SK-N-SH (cell line): ENCODE measurements at regions not wholly inside any gene's neighbourhood (a gene's known extent, or its start where the extent isn't known, plus 50 kb on each side); places are given as distances from the start of the nearest gene placed in this dataset.

Experiments used
- CTCF ChIA-PET: fragments of 300-600, 350-600 bp; formaldehyde crosslinking; extraction: SDS; loops from one replicate; lab custom pipeline; 2021; lab: Yijun Ruan, JAX
- POLR2A ChIA-PET: fragments of 350-600 bp; sonication (Branson Sonifier 250); formaldehyde crosslinking; extraction: SDS; loops from one replicate; lab custom pipeline; 2020; ENCODE audit warnings: antibody characterized with exemption, inconsistent platforms; lab: Yijun Ruan, JAX
- DNase-seq: peaks from one replicate; pipeline ENCODE4 v3.0.0; 2012
- H2AFZ ChIP-seq: fragments of 200-600 bp; sonication (generic); 2 replicates; pipeline ENCODE4 v1.8.1; 2016; ENCODE audit warnings: antibody characterized with exemption, mild to moderate bottlenecking, low read depth
- H3F3A ChIP-seq: fragments of 200-600 bp; sonication (generic); replicated peaks from 2 replicates; pipeline ENCODE3; 2016; ENCODE audit warnings: antibody characterized with exemption, mild to moderate bottlenecking; ENCODE audit not compliant: insufficient read depth
- H3K27ac ChIP-seq, 2 experiments: fragments of 200-500 bp in 1 of 2; fragments of 200-600 bp in 1 of 2; sonication (Bioruptor generic) in 1 of 2; sonication (generic), shearing (Covaris generic) in 1 of 2; 2 replicates each; pipeline versions ENCODE4 v1.5.1 to v1.6.1; 2014 to 2016; ENCODE audit warnings: low read depth in 2 of 2, inconsistent platforms in 1 of 2, low read length in 1 of 2, mild to moderate bottlenecking in 1 of 2, mixed read lengths in 1 of 2
- H3K27me3 ChIP-seq: fragments of 200-600 bp; sonication (generic), shearing (Covaris generic); 2 replicates; pipeline ENCODE4 v1.6.1; 2016; ENCODE audit warnings: mixed run types; ENCODE audit not compliant: insufficient read depth
- H3K36me3 ChIP-seq, 2 experiments: fragments of 200-500 bp in 1 of 2; fragments of 200-600 bp in 1 of 2; sonication (Bioruptor generic) in 1 of 2; sonication (generic) in 1 of 2; replicated peaks in 1 of 2; 2 replicates each; pipeline versions ENCODE3 to v1.5.1; 2014 to 2016; ENCODE audit warnings: low read length in 1 of 2, mild to moderate bottlenecking in 1 of 2; ENCODE audit not compliant: insufficient read depth in 2 of 2, control insufficient read depth in 1 of 2
- H3K4me1 ChIP-seq, 2 experiments: fragments of 200-500 bp in 1 of 2; fragments of 200-600 bp in 1 of 2; sonication (Bioruptor generic) in 1 of 2; sonication (generic), shearing (Covaris generic) in 1 of 2; 2 replicates each; pipeline versions ENCODE4 v1.5.1 to v1.6.1; 2014 to 2016; ENCODE audit warnings: low read depth in 1 of 2, low read length in 1 of 2, mixed run types in 1 of 2; ENCODE audit not compliant: insufficient read depth in 2 of 2, control insufficient read depth in 1 of 2
- H3K4me2 ChIP-seq: fragments of 200-600 bp; sonication (generic), shearing (Covaris generic); 2 replicates; pipeline ENCODE4 v1.6.1; 2017; ENCODE audit warnings: mixed run types
- H3K4me3 ChIP-seq, 2 experiments: fragments of 200-500 bp in 1 of 2; fragments of 200-600 bp in 1 of 2; sonication (Bioruptor generic) in 1 of 2; sonication (generic), shearing (Covaris generic) in 1 of 2; 2 replicates each; pipeline versions ENCODE4 v1.5.1 to v1.8.1; 2014 to 2016; ENCODE audit warnings: low read depth in 2 of 2, inconsistent platforms in 1 of 2, low read length in 1 of 2, mild to moderate bottlenecking in 1 of 2, mixed read lengths in 1 of 2, moderate library complexity in 1 of 2
- H3K79me2 ChIP-seq: fragments of 200-600 bp; sonication (generic); 2 replicates; pipeline ENCODE4 v1.8.1; 2017; ENCODE audit warnings: mild to moderate bottlenecking; ENCODE audit not compliant: insufficient read depth
- H3K9ac ChIP-seq: fragments of 200-600 bp; sonication (generic); 2 replicates; pipeline ENCODE4 v1.6.1; 2017; ENCODE audit warnings: mixed run types
- H3K9me2 ChIP-seq: fragments of 200-600 bp; sonication (generic); 2 replicates; pipeline ENCODE4 v1.6.1; 2017; ENCODE audit warnings: mixed run types
- H3K9me3 ChIP-seq: fragments of 200-600 bp; sonication (generic); 2 replicates; pipeline ENCODE4 v1.6.1; 2017; ENCODE audit warnings: mixed run types, mild to moderate bottlenecking, moderate library complexity
- H4K20me1 ChIP-seq: fragments of 200-600 bp; sonication (generic); 2 replicates; pipeline ENCODE4 v1.6.1; 2017; ENCODE audit warnings: mild to moderate bottlenecking, mixed run types; ENCODE audit not compliant: insufficient read depth
- CTCF ChIP-seq: fragments of 200-600 bp; sonication (generic); IDR thresholded peaks from 2 replicates; pipeline ENCODE4 v1.6.1; 2017; ENCODE audit warnings: antibody characterized with exemption, mild to moderate bottlenecking, moderate library complexity
- ELF1 ChIP-seq: IDR thresholded peaks from 2 replicates; pipeline ENCODE4 v1.4.0; 2012
- EP300 ChIP-seq, 2 experiments: IDR thresholded peaks; 2 replicates each; pipeline versions ENCODE4 v1.4.0 to v1.6.1; 2012; ENCODE audit warnings: borderline replicate concordance in 1 of 2, low read depth in 1 of 2, low read length in 1 of 2
- FOSL2 ChIP-seq: IDR thresholded peaks from 2 replicates; pipeline ENCODE4 v1.4.0; 2012; ENCODE audit warnings: low read depth, mild to moderate bottlenecking, moderate library complexity, borderline replicate concordance
- FOXM1 ChIP-seq: IDR thresholded peaks from 2 replicates; pipeline ENCODE4 v1.4.0; 2012; ENCODE audit warnings: low read depth, mild to moderate bottlenecking
- IRF3 ChIP-seq: fragments of 150-350 bp; IDR thresholded peaks from 2 replicates; pipeline ENCODE4 v1.6.1; 2016; ENCODE audit warnings: mild to moderate bottlenecking, low read depth, low read length
- MXI1 ChIP-seq: IDR thresholded peaks from 2 replicates; pipeline ENCODE4 v1.6.1; 2012; ENCODE audit warnings: mild to moderate bottlenecking, low read depth, low read length, improper control_type of control experiment
- NFIC ChIP-seq: IDR thresholded peaks from 2 replicates; pipeline ENCODE4 v1.4.0; 2012; ENCODE audit warnings: borderline replicate concordance
- NRF1 ChIP-seq: IDR thresholded peaks from 2 replicates; pipeline ENCODE4 v1.6.1; 2012; ENCODE audit warnings: low read depth, mild to moderate bottlenecking, low read length
- PBX3 ChIP-seq: IDR thresholded peaks from 2 replicates; pipeline ENCODE4; 2012
- POLR2AphosphoS5 ChIP-seq: IDR thresholded peaks from 2 replicates; pipeline ENCODE4 v1.6.1; 2012; ENCODE audit warnings: low read depth, low read length
- RAD21 ChIP-seq: IDR thresholded peaks from 2 replicates; pipeline ENCODE4 v1.6.1; 2012; ENCODE audit warnings: mild to moderate bottlenecking, low read length
- RCOR1 ChIP-seq: fragments of 150-350 bp; IDR thresholded peaks from 2 replicates; pipeline ENCODE4 v1.6.1; 2017; ENCODE audit warnings: antibody characterized with exemption, low read length
- RFX5 ChIP-seq: IDR thresholded peaks from 2 replicates; pipeline ENCODE4 v1.6.1; 2012; ENCODE audit warnings: mild to moderate bottlenecking, improper control_type of control experiment, low read length
- SMC3 ChIP-seq: IDR thresholded peaks from 2 replicates; pipeline ENCODE4 v1.6.1; 2012; ENCODE audit warnings: low read depth, low read length, improper control_type of control experiment
- TEAD4 ChIP-seq: IDR thresholded peaks from 2 replicates; pipeline ENCODE4 v1.4.0; 2012; ENCODE audit warnings: mild to moderate bottlenecking, borderline replicate concordance; ENCODE audit not compliant: insufficient read depth
- ZBTB33 ChIP-seq: IDR thresholded peaks from 2 replicates; pipeline ENCODE4 v1.4.0; 2012; ENCODE audit warnings: low read depth, borderline replicate concordance
- WGBS: methylation state at CpG from one replicate; pipeline ENCODE4 v1.1.6; 2017; ENCODE audit warnings: low lambda C conversion rate; 5-methylcytosine and 5-hydroxymethylcytosine counted together

- TF ChIP-seq CTCF: no peak
- no peak for TF ChIP-seq NFIC
- TF ChIP-seq RCOR1: no peak
These were observed 572.4 kb downstream of the UQCRFS1 start (continued) for GRCh38 chr19:28640506-28640905.

GRCh38 chr19:28638445-28638844 is 574.5 kb downstream of the UQCRFS1 start:
- 28% methylated on average over 4 of the region's 4 CpGs for WGBS
- no peaks in the 10 kb centered on the region for H3F3A ChIP-seq
- H2AFZ ChIP-seq: no peak overlapping the region
- no peaks in the 10 kb centered on the region for H3K9me3 ChIP-seq
- ChIA-PET POLR2A (no interaction called here), CTCF (no interaction called here)
- H3K79me2 ChIP-seq: no peaks in the 10 kb centered on the region
- no peak overlapping the region for H3K27ac ChIP-seq
- no peaks in the 10 kb centered on the region for H3K9me2 ChIP-seq
- H3K27me3 ChIP-seq: 0 out of 2 replicates have a peak, but pooled peaks cover 10% of the 10 kb centered on the region
- H3K4me1 ChIP-seq: no peaks in the 10 kb centered on the region
- no peaks in the 10 kb centered on the region for H4K20me1 ChIP-seq
- no peak overlapping the region for H3K9ac ChIP-seq
- H3K4me3 ChIP-seq: no peak overlapping the region
- no peak overlapping the region for H3K4me2 ChIP-seq
- DNase-seq: no peak
- no peaks in the 10 kb centered on the region for H3K36me3 ChIP-seq
- TF ChIP-seq ZBTB33 (no peak), PBX3 (no peak), RFX5 (no peak), ELF1 (no peak), POLR2AphosphoS5 (no peak), FOXM1 (no peak), RAD21 (no peak), IRF3 (no peak), FOSL2 (no peak), MXI1 (no peak), SMC3 (no peak), NRF1 (no peak), RCOR1 (no peak), TEAD4 (no peak), EP300 (IDR thresholded peaks at IDR 0.05; ENCODE audit: borderline replicate concordance in 1 of 2, low read depth in 1 of 2, low read length in 1 of 2) (no peak)
- TF ChIP-seq, all 33 proteins: peak for 0
